Smooth muscle cell (in vitro differentiated cells): ENCODE measurements at regions not wholly inside any gene's neighbourhood (a gene's known extent, or its start where the extent isn't known, plus 50 kb on each side); places are given as distances from the start of the nearest gene placed in this dataset.

ENCODE experiments used
- DNase-seq: peaks from one replicate; lab custom pipeline; 2025; ENCODE audit not compliant: unreplicated experiment; lab: John Stamatoyannopoulos, UW
- H2AFZ ChIP-seq: fragments of 200-600 bp; sonication (generic); 2 replicates; pipeline ENCODE4 v1.6.0; 2016; ENCODE audit warnings: antibody characterized with exemption, low read depth, mild to moderate bottlenecking
- H3F3A ChIP-seq: fragments of 200-600 bp; sonication (generic); 2 replicates; pipeline ENCODE4 v1.6.0; 2017; ENCODE audit warnings: antibody characterized with exemption, low read depth
- H3K27ac ChIP-seq: fragments of 200-600 bp; sonication (generic); 2 replicates; pipeline ENCODE4 v1.5.1; 2016; ENCODE audit warnings: low read depth, mild to moderate bottlenecking
- H3K27me3 ChIP-seq: fragments of 200-600 bp; sonication (generic); 2 replicates; pipeline ENCODE4 v1.6.1; 2016; ENCODE audit warnings: low read depth, mild to moderate bottlenecking
- H3K36me3 ChIP-seq: fragments of 200-600 bp; sonication (generic); 2 replicates; pipeline ENCODE4 v1.5.1; 2016; ENCODE audit warnings: low read depth
- H3K4me1 ChIP-seq: fragments of 200-600 bp; sonication (generic); 2 replicates; pipeline ENCODE4 v1.5.1; 2016; ENCODE audit warnings: low read depth
- H3K4me2 ChIP-seq: fragments of 200-600 bp; sonication (generic); 2 replicates; pipeline ENCODE4 v1.6.0; 2016; ENCODE audit warnings: mild to moderate bottlenecking
- H3K4me3 ChIP-seq: fragments of 200-600 bp; sonication (generic); 2 replicates; pipeline ENCODE4 v1.5.1; 2016; ENCODE audit warnings: mild to moderate bottlenecking
- H3K79me2 ChIP-seq: fragments of 200-600 bp; sonication (generic); 2 replicates; pipeline ENCODE4 v1.6.0; 2016; ENCODE audit warnings: low read depth, mild to moderate bottlenecking
- H3K9ac ChIP-seq: fragments of 200-600 bp; sonication (generic); 2 replicates; pipeline ENCODE4 v1.6.0; 2016; ENCODE audit warnings: low read depth
- H3K9me3 ChIP-seq: fragments of 200-600 bp; sonication (generic); replicated peaks from 2 replicates; pipeline ENCODE4 v1.5.1; 2016; ENCODE audit warnings: low read depth
- H4K20me1 ChIP-seq: fragments of 200-600 bp; sonication (generic); 2 replicates; pipeline ENCODE4 v1.6.0; 2016; ENCODE audit warnings: low read depth
- WGBS: methylation state at CpG from one replicate; pipeline ENCODE4 v1.1.7; 2016; ENCODE audit warnings: low lambda C conversion rate; 5-methylcytosine and 5-hydroxymethylcytosine counted together
- TF ChIP-seq, protein P1 (sequence below): fragments of 200-600 bp; sonication (generic); IDR thresholded peaks from 2 replicates; pipeline ENCODE4 v1.5.1; 2017; ENCODE audit warnings: borderline replicate concordance, mild to moderate bottlenecking, antibody characterized with exemption; ENCODE audit not compliant: insufficient read depth, poor library complexity, severe bottlenecking

DNA sequence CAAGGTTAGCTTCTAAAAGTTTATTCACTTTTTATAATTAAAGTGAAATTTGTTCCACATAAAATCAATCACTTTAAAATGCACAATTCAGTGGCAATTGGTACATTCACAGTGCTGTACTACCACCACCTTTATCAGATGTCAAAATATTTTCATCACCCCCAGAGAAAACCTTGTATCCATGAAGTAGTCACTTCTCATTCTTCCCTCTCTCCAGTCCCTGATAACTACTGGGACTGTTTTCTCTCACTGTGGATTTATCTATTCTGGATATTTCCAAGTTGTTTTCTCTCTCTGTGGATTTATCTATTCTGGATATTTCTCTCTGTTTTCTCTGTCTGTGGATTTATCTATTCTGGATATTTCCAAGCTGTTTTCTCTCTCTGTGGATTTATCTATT, 435.4 kb upstream of the CNTNAP2 start:
- H3F3A ChIP-seq, result no peaks in the 10 kb centered on the region
- no peaks in the 10 kb centered on the region for H3K9me3 ChIP-seq
- no peaks in the 10 kb centered on the region for H3K79me2 ChIP-seq
- TF ChIP-seq, protein P1, sequence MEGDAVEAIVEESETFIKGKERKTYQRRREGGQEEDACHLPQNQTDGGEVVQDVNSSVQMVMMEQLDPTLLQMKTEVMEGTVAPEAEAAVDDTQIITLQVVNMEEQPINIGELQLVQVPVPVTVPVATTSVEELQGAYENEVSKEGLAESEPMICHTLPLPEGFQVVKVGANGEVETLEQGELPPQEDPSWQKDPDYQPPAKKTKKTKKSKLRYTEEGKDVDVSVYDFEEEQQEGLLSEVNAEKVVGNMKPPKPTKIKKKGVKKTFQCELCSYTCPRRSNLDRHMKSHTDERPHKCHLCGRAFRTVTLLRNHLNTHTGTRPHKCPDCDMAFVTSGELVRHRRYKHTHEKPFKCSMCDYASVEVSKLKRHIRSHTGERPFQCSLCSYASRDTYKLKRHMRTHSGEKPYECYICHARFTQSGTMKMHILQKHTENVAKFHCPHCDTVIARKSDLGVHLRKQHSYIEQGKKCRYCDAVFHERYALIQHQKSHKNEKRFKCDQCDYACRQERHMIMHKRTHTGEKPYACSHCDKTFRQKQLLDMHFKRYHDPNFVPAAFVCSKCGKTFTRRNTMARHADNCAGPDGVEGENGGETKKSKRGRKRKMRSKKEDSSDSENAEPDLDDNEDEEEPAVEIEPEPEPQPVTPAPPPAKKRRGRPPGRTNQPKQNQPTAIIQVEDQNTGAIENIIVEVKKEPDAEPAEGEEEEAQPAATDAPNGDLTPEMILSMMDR, result no peak
- H3K36me3 ChIP-seq, result no peaks in the 10 kb centered on the region
- no peak overlapping the region for H3K4me2 ChIP-seq
- no peaks in the 10 kb centered on the region for H3K4me1 ChIP-seq
- H4K20me1 ChIP-seq, result no peaks in the 10 kb centered on the region
- H3K9ac ChIP-seq, result no peak overlapping the region
- H3K4me3 ChIP-seq, result no peak overlapping the region
- no peak overlapping the region for H2AFZ ChIP-seq
- DNase-seq, result no peak
- no peaks in the 10 kb centered on the region for H3K27me3 ChIP-seq
- H3K27ac ChIP-seq, result no peak overlapping the region

DNA sequence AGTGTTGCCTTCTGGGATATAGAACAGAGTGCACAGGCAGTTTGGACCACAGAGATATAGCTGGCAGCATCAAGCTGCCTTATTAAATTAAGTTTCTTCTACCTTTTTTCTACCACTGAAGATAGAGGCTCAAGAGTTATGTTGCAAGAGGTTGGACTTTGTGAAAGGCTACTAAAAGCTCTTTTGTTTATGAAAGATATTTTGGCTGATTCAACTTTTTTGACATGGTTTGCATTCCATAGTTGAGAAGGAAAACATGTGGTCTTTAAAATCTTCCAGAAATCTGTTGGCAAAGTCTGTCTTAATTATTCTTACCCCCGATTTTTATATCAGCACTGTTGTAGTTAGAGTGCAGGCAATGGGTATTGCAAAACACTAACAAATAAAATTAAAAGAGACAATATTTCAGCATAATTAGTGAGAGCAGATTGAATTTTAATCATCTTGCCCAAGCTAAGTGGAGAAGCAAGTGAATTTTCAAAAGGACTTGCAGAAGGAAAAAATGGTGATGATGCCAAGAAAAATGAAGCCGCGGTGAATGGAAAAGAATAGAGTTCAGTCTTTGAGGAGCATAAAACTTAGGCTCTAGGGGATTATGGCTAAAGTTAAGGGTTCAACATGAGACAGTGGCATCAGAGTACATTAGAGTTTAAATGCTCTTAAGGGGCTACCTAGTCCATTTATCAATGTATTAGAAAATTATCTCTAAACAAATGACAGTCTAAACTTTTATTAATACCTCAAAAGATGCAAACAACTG, 450.9 kb upstream of the CNTNAP2 start:
- no peaks in the 10 kb centered on the region for H3K4me1 ChIP-seq
- no peak overlapping the region for H2AFZ ChIP-seq
- DNase-seq, result no peak
- no peaks in the 10 kb centered on the region for H3K9me3 ChIP-seq
- no peaks in the 10 kb centered on the region for H3K27me3 ChIP-seq
- H3K9ac ChIP-seq, result no peak overlapping the region
- H3K4me3 ChIP-seq, result no peak overlapping the region
- no peak overlapping the region for H3K4me2 ChIP-seq
- no peak overlapping the region for H3K27ac ChIP-seq
- no peaks in the 10 kb centered on the region for H3K36me3 ChIP-seq
- H3F3A ChIP-seq, result no peaks in the 10 kb centered on the region
- TF ChIP-seq, protein P1, result no peak
- H3K79me2 ChIP-seq, result no peaks in the 10 kb centered on the region
- no peaks in the 10 kb centered on the region for H4K20me1 ChIP-seq
- WGBS, result 94% methylated on average over 3 of the region's 3 CpGs

DNA sequence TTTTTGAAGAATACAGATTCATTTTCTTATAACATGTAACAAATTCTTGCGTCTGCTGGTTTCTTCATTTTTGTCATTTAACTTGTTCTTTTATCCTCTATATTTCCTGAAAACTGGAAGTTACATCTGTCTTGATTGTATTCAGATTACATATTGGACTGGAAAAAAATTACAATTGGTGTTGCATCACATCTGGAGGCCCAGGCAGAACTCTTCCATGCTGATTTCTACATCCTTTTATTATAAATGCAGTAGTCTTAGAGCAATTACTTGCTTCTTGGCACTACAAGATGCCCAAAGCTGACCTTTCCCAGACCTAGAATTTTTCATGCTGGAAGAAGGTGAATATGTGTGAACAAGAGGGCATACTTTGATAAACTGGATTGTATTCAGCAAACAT, 460.9 kb upstream of the CNTNAP2 start:
- no peak for DNase-seq
- Histone ChIP-seq H2AFZ (no peak overlapping the region), H3K9ac (no peak overlapping the region), H3K4me2 (no peak overlapping the region), H3K27me3 (no peaks in the 10 kb centered on the region), H3K9me3 (no peaks in the 10 kb centered on the region), H3K79me2 (no peaks in the 10 kb centered on the region), H4K20me1 (no peaks in the 10 kb centered on the region), H3K36me3 (no peaks in the 10 kb centered on the region), H3K27ac (no peak overlapping the region), H3F3A (no peaks in the 10 kb centered on the region), H3K4me3 (no peak overlapping the region), H3K4me1 (no peaks in the 10 kb centered on the region)
- TF ChIP-seq, protein P1, result no peak
- 97% methylated on average over 1 of the region's 1 CpG for WGBS

DNA sequence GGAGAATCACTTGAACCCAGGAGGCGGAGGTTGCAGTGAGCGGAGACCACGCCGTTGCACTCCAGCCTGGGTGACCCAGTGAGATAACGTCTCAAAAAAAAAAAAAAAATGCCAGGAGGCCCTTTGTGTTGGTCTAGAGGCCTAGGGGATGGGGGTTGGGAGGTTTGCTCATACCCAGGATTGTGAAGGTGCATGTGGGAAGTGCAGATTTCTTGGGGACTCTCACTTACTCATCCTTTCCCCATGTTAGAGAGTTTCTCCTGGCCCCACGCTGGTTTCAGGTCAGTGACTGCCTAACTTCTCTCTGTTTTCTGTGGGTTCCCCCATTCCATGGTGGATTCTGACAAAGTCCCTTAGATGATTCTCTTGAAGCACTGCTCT, 471.5 kb upstream of the CNTNAP2 start:
- H3K4me1 ChIP-seq, result no peaks in the 10 kb centered on the region
- TF ChIP-seq, protein P1, result no peak
- no peak overlapping the region for H3K4me3 ChIP-seq
- H2AFZ ChIP-seq, result no peak overlapping the region
- H3K9ac ChIP-seq, result no peak overlapping the region
- H3K36me3 ChIP-seq, result no peaks in the 10 kb centered on the region
- whole genome bisulfite sequencing, result 95% methylated on average over 6 of the region's 6 CpGs
- H3K27ac ChIP-seq, result no peak overlapping the region
- no peak overlapping the region for H3K4me2 ChIP-seq
- H3K79me2 ChIP-seq, result no peaks in the 10 kb centered on the region
- H3K9me3 ChIP-seq, result peaks cover 5% of the 10 kb centered on the region
- no peaks in the 10 kb centered on the region for H3K27me3 ChIP-seq
- H3F3A ChIP-seq, result no peaks in the 10 kb centered on the region
- no peak for DNase-seq
- no peaks in the 10 kb centered on the region for H4K20me1 ChIP-seq
